ENCODE measurements at regions not wholly inside any gene's neighbourhood (a gene's known extent, or its start where the extent isn't known, plus 50 kb on each side); places are given as distances from the start of the nearest gene placed in this dataset.

DNA sequence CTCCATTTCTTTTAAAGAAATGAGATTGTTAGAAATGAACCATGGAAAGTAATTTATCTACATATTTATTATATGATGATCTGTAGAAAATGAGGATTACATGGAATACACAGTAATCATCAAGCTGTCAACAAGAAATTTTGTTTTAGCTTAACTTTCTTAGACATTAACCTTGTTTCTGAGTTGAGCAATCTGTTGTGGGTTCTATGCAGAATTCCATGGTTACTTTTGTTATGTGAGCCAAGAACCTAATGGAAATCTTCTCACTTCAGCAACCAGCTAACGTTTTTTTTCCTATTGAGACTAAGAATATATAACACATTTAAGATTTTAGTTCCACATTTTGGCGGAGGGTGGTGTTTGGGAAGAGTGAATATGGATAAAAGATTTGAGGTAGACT, 136.1 kb upstream of the SLC4A4 start:
- Histone ChIP-seq H2BK120ac (replicated peaks; ENCODE audit: low read depth, low read length) (no peak overlapping the region), H3K4ac (replicated peaks; ENCODE audit: insufficient read length, low read depth, low read length) (no peak overlapping the region), H4K20me1 (replicated peaks in 1 of 2; ENCODE audit: control insufficient read depth in 1 of 2, insufficient read depth in 2 of 2, low read length in 2 of 2) (no peaks in the 10 kb centered on the region), H3K79me2 (ENCODE audit: control insufficient read depth in 1 of 2, insufficient read depth in 2 of 2, low read length in 2 of 2) (no peaks in the 10 kb centered on the region), H3K9me3 (ENCODE audit: insufficient read depth in 2 of 2, low read depth in 1 of 2, low read length in 1 of 2) (no peaks in the 10 kb centered on the region), H3K23ac (ENCODE audit: insufficient read length) (no peak overlapping the region), H3K4me3 (ENCODE audit: extremely low read depth in 1 of 4, insufficient read depth in 2 of 4, low read depth in 3 of 4, low read length in 4 of 4) (no peak overlapping the region), H2BK20ac (ENCODE audit: low read length) (no peak overlapping the region), H3K14ac (ENCODE audit: insufficient read length) (no peak overlapping the region), H4K5ac (ENCODE audit: insufficient read length, low read depth, low read length) (no peak overlapping the region), H3K4me2 (ENCODE audit: insufficient read depth in 1 of 2, low read depth in 2 of 2, low read length in 2 of 2) (no peak overlapping the region), H2AK5ac (ENCODE audit: low read depth, low read length) (no peak overlapping the region), H3K4me1 (replicated peaks in 1 of 4; ENCODE audit: control insufficient read depth in 3 of 4, insufficient read depth in 4 of 4, low read length in 3 of 4) (peaks cover 0 to 4% (median 3%) of the 10 kb centered on the region in 4 experiments; a peak in 2 of 7 replicates), H4K91ac (replicated peaks; ENCODE audit: insufficient read length, low read length) (no peak overlapping the region), H2AFZ (ENCODE audit: low read length) (no peak overlapping the region), H3K79me1 (ENCODE audit: low read depth, low read length) (no peaks in the 10 kb centered on the region), H4K8ac (ENCODE audit: extremely low read depth, insufficient read depth, low read length) (no peak overlapping the region), H3K27ac (ENCODE audit: low read depth, low read length) (no peak overlapping the region), H3K18ac (ENCODE audit: extremely low read depth, low read length) (no peak overlapping the region), H3K27me3 (replicated peaks in 1 of 4; ENCODE audit: control insufficient read depth in 3 of 4, extremely low read depth in 1 of 4, insufficient read depth in 3 of 4, low read length in 3 of 4) (no peaks in the 10 kb centered on the region), H2BK12ac (ENCODE audit: low read depth, low read length) (no peak overlapping the region), H3K56ac (replicated peaks; ENCODE audit: insufficient read length, low read depth, low read length) (no peak overlapping the region), H2BK15ac (ENCODE audit: low read length) (no peak overlapping the region), H2BK5ac (ENCODE audit: low read depth, low read length) (no peak overlapping the region), H3K23me2 (ENCODE audit: low read depth, low read length) (no peaks in the 10 kb centered on the region), H3K9ac (replicated peaks in 1 of 4; ENCODE audit: extremely low read depth in 1 of 4, low read depth in 3 of 4, low read length in 3 of 4) (no peak overlapping the region), H3K36me3 (ENCODE audit: control insufficient read depth in 2 of 4, insufficient read depth in 4 of 4, low read length in 3 of 4) (no peaks in the 10 kb centered on the region)
- FAIRE-seq (no peak), DNase-seq (ENCODE audit: low read depth in 1 of 2, low spot score in 2 of 2) (no peak)
- 75% methylated on average over 2 of the region's 2 CpGs; no CpG with 5 or more reads in 1 of the 2 experiments for WGBS, 2 experiments (ENCODE audit: extremely low coverage in 1 of 2, insufficient coverage in 1 of 2, insufficient read length in 1 of 2, insufficient replicate concordance in 2 of 2, low coverage in 1 of 2, low lambda C conversion rate in 2 of 2, missing lambda C conversion rate in 1 of 2)
- POLR2A ChIA-PET (ENCODE audit: partially characterized antibody) = interaction anchor here (0.6 kb wide), 1 partner anchor 16 kb away, joined by 3 read pairs; no protein-coding TSS in a partner anchor
- CTCF ChIA-PET (ENCODE audit: partially characterized antibody) = interaction anchor here (0.9 to 1.0 kb wide), 2 partner anchors 9 to 26 kb away, joined by 3 read pairs; no protein-coding TSS in a partner anchor
- TF ChIP-seq, protein P1, sequence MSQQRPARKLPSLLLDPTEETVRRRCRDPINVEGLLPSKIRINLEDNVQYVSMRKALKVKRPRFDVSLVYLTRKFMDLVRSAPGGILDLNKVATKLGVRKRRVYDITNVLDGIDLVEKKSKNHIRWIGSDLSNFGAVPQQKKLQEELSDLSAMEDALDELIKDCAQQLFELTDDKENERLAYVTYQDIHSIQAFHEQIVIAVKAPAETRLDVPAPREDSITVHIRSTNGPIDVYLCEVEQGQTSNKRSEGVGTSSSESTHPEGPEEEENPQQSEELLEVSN (IDR thresholded peaks at IDR 0.05) = no peak
- TF ChIP-seq CEBPB (IDR thresholded peaks at IDR 0.05; ENCODE audit: low read depth, low read length) = peak; percentile 74; the same call in 1 of the 2 replicates
- TF ChIP-seq CHD2 (IDR thresholded peaks at IDR 0.05; ENCODE audit: low read length) = no peak
